GM18861 (cell line): ENCODE measurements at regions not wholly inside any gene's neighbourhood (a gene's known extent, or its start where the extent isn't known, plus 50 kb on each side); places are given as distances from the start of the nearest gene placed in this dataset.

Source experiments
- ATAC-seq: cut with Tn5 transposase; IDR thresholded peaks from one replicate; pipeline ENCODE4 v1.9.1; 2021; ENCODE audit not compliant: unreplicated experiment

DNA sequence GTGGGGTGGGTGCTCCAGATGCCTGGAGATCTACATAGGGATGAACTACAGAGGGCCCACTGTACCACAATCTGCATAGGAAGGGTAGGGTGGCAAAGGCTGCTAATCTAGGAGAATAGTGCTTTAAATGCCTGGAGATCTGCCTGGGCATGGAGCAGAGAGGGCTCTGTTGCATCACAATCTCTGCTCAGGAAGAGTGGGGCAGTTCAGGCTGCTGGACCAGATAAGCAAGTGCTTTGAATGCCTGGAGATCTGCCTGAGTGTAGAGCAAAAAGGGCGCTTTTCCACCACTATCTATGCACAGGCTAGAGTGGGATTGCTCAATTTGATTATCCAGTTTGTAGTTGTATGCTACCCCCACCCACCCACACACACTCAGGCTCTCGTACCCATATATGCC, 886.3 kb upstream of the SEL1L start:
- no peak for ATAC-seq

- ATAC-seq, result no peak
Measured at GRCh38 chr14:82420871-82421270, 887.2 kb upstream of the SEL1L start.

- no peak for ATAC-seq
Measured at GRCh38 chr14:82421286-82421685, 887.6 kb upstream of the SEL1L start.

- no peak for ATAC-seq
Measured at GRCh38 chr14:82422230-82422629, 888.6 kb upstream of the SEL1L start.

DNA sequence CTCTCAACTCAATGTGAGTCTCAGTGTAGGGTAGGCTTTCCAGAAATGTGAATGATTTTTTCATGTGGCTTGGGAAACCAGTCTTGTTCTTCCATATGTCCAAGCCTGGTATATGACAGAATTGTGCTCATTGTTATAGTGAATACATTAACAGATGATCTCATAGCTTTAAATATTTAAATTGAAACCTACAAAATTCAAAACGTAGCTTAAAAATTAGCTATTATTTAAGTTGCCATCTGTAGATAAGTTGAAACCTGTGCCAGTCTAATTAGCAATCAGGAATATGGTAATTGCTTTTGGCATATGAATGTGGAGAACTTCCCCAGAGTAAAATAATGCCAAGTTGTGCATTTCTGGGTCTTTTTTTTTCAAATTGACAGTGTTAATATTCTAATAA, 891.6 kb upstream of the SEL1L start:
- no peak for ATAC-seq

- no peak for ATAC-seq
Measured at GRCh38 chr14:82431031-82431430, 897.4 kb upstream of the SEL1L start.

- ATAC-seq, result no peak
Measured at GRCh38 chr14:82432301-82433105, 898.9 kb upstream of the SEL1L start.

DNA sequence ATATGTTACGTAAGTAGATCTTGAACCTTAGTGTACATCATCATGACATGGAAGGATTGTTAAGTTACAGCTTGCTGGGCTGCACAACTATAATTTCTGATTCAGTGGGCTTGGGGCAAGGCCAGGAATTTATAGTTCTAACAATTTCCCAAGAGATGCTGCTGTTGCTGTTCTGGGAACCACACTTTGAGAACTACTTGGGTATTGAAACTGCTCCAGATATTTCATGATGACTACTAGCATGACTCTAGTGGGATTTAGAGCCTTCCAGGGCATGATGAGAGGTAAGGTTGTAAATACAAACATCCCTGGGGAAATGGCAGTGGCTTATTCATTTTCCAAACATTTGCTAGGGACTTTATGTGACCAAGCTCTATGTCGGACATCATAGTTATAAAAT, 904.8 kb upstream of the SEL1L start:
- ATAC-seq, result no peak

DNA sequence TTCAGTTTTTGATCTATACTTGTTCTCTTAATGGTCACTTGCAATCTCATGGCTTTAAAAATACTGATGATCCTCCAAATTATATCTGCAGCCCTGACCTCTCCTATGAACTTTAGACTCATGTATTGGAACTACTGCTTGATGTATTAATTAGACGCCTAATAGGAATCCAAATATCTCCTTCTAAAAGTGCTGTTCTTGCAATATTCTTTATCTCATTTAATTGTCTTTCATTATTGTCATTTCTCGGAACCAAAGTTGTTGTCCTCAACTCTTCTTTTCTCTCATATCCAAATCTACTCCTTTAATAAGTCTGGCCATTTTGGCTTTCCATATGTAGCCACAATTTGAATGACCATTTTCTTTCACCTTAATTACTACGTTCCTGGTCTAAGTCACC, 907.6 kb upstream of the SEL1L start:
- no peak for ATAC-seq

- ATAC-seq, result no peak
Measured at GRCh38 chr14:82445810-82446570, 912.3 kb upstream of the SEL1L start.

GRCh38 chr14:82447586-82447985, 913.9 kb upstream of the SEL1L start:
- ATAC-seq, result no peak

DNA sequence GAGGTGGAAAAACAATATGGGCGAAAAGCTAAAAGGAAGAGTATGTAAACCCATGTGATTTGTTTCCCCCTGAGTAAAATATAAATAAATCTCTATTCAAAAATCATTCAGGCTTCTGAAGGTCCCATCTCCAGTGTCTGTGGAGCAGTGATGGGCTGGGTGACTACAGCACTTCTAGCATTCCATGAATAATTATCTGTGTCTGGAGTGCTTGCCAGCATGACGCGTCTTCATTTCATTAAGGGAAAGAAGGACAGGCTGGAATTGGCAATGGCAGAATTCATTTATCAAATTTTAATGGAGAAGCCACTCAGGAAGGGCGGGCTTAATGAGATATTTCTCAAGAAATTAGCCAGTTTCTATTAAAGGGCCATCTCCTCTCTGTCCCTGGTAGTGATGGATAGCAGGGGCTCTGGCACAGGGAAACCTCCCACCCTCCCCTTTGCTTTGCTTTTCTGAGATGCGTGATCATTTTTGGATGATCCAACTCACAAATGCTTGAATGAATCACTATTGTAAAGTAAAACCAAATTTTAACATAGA, 916.3 kb upstream of the SEL1L start:
- no peak for ATAC-seq

DNA sequence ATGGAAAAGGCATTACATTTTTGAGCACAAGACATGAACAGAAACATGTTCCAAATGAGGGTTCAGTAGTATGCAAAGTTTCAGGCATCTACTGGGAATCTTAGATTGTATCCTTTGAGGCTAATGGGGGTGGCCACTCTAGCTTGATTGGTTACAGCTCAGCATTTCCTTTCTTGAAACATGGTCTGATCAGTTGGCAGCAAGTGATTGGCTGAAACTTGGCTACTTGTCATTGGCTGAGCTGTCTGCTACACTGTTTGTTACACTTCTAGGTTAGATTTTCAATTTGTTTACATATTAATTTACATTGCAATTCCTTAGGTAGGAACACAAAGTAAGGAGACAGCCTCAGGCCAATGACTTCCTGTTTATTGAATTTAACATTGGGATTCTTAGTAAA, 918.0 kb upstream of the SEL1L start:
- no peak for ATAC-seq

DNA sequence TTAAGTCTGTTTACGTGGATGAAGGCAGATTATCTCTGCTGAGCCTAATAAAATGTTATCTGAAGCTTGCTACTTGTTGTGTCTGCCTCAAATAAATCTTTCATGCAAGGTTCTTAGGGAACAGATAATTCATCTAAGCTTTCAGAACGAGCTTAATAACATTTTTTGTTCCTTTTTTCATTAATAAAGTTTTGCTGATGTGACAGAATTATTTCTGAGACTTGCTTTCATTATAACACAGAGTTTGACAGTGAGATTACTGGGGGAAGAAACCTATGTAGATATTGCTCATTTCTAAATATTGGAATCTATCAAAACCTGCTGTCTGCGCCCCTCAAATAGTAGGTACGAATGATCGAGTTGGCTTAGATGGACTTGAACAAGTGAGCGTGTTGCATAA, 948.7 kb upstream of the SEL1L start:
- ATAC-seq, result no peak

DNA sequence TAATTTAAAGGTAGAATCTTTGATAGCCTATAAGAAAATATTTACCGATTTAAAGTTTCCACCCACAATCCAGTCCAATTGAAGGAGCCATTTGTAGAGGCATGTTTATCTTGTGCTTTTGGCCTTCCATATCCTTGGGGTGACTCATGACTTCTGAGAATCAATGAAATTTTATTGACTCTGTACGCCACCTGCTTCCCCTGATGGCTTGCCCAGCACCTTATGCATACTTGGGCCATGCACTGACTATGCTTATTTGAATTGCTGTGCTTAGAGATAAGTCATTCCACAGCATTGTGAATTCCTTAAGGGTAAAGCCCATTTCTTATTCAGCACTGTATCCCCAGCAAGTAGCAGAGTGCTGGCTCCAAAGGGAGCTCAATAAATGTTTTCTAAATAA, 954.8 kb upstream of the SEL1L start:
- no peak for ATAC-seq

- no peak for ATAC-seq
Measured at GRCh38 chr14:82490397-82490796, 956.7 kb upstream of the SEL1L start.

GRCh38 chr14:82492157-82492556, 958.5 kb upstream of the SEL1L start:
- no peak for ATAC-seq

DNA sequence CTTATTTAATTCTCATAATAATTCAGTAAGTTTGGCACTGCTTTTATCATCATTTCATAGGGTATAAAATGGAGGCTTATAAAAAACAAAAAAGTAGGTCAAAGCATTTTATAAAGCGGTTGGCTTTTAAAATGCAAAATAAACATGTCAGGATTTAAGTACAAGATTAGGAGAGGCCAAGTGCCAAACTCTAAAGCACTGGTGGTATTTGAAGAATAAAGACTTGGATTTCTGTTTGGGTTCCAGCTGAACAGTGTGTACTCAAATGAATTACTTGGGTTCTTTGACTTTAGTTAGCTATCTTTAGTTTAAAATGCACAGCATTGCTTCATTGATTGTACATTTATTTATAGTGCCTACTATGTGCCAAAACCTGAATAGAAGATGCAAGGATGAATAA, 966.6 kb upstream of the SEL1L start:
- no peak for ATAC-seq

- ATAC-seq, result no peak
Measured at GRCh38 chr14:82501554-82501953, 967.9 kb upstream of the SEL1L start.

- no peak for ATAC-seq
Measured at GRCh38 chr14:82502043-82502442, 968.4 kb upstream of the SEL1L start.

DNA sequence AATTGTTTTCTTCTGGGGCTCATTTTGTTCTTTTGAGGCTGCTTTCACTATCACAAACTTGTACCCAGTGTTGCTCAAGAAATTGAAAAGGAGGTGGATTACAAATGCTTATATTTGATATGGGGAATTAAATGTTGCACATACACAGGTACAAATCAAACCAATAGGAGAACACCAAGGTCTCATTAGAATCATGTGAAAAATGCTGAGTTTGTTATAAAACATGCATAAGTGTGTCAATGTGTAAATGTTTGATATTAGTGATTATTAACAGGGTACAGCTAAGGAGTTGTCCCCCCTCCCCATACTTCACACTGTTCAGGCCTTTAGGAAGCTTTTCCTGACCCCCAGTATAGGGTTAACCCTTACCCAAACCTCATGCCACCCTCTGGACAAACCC, 971.2 kb upstream of the SEL1L start:
- ATAC-seq, result no peak

GRCh38 chr14:82510007-82510406, 976.4 kb upstream of the SEL1L start:
- no peak for ATAC-seq
